ENCODE measurements at regions not wholly inside any gene's neighbourhood (a gene's known extent, or its start where the extent isn't known, plus 50 kb on each side); places are given as distances from the start of the nearest gene placed in this dataset.

GRCh38 chr5:166365164-166365563 is 1926.3 kb upstream of the WWC1 start:
- no peak for TF ChIP-seq CTCF (optimal IDR thresholded peaks at IDR 0.05 in 1 of 3, IDR thresholded peaks at IDR 0.05 in 1 of 3, conservative IDR thresholded peaks at IDR 0.05 in 1 of 3; ENCODE audit: extremely low read depth in 1 of 3, insufficient read depth in 2 of 3, low read length in 3 of 3)
- no peak for TF ChIP-seq EZH2 (IDR thresholded peaks at IDR 0.05; ENCODE audit: low read length)

Data from keratinocyte (primary cell).